Stimulated activated CD4-positive, alpha-beta T cell treated with anti-CD3 and anti-CD28 coated beads, TNF-alpha, amount 100 ng/mL, for 24 hours (primary cell): ENCODE measurements at regions not wholly inside any gene's neighbourhood (a gene's known extent, or its start where the extent isn't known, plus 50 kb on each side); places are given as distances from the start of the nearest gene placed in this dataset.
"Not testable (repeated sequence)": the region's sequence is repeated elsewhere in the genome, so short reads cannot be mapped to it uniquely, and the experiment has no call there.

Experiments used
- DNase-seq, 3 experiments: peaks; one replicate each; pipeline ENCODE4 v3.0.0-alpha.2; 2020; ENCODE audit warnings: low read depth in 3 of 3

DNA sequence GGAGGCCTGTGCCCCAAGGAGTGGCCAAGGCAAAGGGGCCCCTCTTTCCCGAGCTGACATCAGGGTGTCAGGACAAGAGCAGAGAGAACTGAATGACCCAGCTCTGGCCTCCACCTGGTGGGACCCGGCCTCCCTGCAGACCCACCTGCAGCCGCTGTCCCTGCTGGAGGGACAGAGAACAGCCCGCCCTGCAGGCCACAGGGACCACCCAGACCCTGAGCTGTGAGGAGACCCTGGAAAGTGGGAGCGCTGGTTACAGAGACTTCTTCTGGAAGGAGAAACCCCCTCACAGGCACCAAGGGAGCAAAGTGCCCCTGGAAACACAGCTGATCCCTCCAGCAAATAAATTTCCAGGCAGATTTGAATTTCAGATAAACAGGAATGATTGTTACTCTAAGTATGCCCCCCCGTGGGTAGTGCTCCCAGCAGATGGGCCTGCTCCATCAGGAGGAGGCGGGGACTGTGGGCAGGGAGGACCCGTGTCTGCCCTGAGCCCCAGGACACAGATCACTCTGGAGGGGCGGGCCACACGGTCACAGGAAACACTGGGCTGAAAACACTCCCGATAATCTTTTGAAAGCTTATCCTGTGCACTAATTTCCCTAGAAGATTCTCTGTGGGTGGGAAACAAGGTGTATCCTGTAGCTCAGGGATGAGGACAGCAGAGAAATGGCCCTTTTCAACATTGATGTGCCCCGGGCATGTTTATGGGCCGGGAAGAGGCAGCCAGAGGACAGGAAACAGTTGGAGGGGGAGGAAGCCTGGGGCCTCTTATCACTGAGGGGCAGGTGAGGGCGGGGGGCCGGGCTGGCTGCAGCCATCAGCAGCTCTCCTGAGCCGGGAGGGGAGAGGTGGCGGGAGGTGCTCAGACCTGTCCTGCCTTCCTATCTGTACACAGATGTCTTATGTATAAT is 276.0 kb downstream of the ADGRD1 start:
- no peak for DNase-seq

DNA sequence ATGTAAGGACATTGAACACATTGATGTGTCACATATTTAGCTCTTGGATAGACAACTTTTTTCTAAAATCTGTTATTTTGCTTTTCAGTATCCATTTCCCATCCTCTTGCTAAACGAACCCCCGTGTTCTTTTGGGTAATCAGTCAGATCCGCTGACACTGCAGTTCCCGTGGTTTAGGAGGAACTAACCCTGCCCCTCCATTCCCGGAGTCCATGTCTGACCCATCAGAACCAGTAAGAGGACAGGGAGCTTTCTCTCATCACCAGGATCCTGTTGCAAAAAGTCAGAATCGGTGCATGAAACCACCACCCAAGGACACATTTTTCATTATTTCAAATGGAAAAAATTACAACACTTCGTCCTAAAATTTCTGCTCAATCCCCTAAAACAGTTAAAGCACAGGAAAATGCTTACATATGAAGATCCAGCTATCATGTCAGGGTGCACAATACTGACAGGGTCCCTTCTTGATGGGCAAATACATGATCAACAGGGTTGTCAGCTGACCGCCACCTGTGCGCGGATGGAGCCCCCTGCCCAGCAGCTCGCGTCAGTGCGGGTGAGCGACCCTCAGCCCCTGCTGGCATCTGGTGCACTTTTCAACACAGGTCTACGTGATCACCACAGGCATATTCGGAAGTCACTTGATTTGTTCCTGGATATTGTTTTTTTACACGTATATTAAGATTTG is 276.8 kb downstream of the ADGRD1 start:
- no peak for DNase-seq

DNA sequence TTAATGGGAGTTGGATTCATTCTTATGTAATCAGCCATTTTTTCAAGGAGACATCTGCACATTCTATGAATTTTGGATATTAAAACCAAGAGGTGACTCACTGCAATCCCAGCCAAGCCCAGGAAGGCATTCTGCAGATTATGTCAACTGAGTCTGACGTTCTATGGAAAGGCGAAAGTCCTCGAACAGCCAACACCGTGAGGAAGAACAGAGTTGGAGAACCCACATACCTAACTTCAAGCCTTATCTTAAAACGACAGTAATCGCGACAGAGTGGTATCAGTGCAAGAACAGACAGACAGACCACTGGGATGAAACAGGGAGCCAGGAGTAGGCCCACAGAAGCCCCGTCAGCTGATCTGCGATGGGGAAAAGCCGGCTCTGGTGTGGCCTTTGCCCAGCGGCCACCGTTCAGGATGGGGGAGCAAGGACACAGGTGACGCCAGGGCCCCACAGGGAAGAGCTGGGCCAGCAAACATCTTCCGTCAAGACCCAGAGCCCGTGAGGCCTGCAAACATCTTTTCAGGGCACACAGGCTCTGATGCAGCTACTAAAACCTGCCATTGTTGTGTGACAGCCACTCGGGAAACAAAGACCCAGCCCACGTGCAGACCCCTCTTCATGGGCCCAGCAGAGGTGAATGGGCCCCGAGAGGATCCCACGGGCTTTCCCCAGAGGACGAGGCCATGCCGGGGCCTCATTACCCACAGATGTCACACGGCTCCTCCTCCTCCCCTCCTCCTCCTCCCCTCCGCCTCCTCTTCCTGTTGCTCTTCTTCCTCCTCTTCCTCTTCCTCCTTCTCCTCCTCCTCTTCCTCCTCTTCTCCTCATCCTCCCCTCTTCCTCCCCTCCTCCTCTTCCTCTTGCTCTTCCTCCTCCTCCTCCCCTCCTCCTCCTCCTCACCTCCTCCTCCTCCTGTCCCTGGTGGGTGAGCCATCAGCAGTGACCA is 277.6 kb downstream of the ADGRD1 start:
- DNase-seq: no peak

DNA sequence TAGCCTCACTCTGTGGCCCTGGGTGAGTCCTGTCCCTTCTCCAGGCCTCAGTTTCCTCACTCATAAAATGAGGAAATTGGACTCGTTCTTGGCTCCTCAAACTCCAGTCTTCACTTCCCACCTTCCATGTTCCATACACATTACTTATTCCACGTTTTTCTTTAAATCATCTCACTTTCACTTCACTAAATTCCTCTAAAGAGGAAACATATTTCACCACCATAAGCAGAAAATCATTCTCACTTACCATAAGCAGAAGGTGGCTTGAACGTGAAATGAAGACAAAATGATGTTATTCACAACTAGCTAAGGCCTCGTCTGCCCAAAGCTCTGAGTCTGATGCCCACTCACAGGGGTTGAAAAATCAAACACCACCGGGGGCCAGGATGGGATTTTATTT is 278.3 kb downstream of the ADGRD1 start:
- no peak for DNase-seq

DNA sequence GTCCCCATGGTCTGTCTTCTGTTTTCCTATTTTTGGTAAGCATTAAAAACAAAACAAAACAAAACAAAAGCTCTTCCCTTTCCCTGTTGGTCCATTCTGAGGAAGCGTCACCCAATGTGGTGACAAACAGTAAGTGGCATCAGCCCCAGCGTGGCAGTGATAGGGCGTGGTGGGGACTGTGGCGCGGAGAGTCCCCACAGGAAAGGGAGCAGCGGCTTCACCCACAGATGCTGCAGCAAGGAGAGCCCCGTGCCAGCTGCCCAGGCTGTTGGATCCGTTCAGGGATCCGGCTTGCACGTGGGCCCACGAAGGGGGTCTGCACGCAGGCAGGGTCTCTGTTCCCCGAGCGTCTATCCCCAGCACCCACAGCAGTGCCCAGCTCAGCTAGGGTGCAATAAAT is 279.2 kb downstream of the ADGRD1 start:
- DNase-seq: not testable (repeated sequence)

DNA sequence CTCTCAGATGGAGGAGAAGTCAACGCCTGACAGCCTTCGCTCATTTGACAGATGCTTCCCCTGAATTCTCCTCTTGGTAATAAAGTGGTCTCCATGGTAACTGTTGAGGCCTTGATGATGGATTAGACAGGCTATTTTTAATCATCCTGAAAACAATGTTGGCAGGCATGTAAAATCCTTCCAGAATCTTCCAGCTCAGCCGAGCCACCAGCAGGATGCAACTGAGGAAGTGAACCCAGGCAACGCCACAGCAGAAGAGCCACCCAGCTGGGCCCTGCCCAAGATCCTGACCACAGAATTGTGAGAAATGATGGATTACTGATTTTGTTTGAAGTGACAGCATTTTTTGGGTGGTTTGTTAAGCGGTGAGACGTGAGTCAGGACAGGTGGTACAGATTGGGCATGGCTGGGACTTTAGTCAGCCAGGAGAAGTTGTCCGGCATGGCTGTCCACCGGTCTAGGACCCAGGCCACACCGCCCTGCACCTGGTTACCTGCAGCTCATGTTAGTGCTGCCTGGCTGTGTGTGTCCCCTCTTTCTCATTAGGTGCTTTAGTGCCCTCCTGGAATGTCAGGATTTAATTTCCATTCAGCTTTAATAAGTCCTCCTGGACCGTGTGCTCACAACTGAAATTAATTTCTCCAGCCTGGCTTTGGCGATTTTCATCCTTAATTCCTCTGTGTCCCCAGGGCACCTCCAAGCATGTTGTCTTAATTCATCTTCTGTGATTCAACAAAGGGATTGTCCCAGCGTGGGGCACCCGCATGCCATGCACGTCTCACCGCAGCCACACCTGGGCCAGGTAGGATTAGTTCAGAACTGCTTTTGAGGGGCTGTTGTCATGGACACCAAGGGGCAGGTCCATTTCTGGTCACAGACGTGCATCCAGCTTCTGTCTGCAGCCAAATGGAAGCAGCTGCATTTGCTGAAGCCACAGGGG is 280.4 kb downstream of the ADGRD1 start:
- not testable (repeated sequence) for DNase-seq

DNA sequence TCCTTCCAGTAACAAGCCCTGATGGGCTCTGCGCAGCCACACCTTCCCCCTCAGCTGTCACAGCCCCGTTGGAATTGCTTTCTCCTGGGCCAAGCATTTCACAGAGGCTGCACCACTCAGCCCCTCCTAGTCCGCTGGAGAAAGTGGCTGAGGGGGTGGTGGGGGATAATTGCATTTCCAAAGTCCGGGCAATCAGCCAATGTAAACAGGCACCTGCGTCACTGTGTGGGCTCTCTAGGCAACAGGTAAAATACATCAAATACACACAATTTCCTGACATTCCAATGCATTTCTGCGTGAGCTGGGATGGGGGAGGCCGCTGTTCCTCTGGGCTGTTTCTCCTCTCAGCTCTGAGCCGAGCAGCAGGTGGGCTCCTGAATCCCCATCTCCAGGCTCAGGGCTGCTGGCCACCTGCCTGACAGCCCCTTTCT is 281.1 kb downstream of the ADGRD1 start:
- not testable (repeated sequence) for DNase-seq

DNA sequence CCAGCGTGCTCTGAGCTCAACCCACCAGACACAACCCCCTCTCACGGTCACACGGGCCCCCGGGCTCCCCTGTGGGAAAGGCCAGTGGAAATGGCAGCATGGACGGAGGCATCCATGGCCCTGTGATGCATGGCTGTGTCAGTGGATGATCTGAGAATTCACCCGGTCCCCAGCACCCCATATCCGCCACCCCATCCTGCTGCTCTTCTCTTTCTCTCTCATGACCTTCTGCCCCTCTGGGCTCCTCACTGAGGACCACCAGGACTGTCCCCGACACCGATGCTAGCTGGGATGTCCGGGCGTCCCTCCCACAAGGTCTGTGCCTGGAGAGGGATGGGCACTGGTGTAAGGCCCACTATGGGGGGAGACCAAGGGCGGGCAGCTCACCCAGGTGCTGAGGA is 282.2 kb downstream of the ADGRD1 start:
- no peak for DNase-seq

DNA sequence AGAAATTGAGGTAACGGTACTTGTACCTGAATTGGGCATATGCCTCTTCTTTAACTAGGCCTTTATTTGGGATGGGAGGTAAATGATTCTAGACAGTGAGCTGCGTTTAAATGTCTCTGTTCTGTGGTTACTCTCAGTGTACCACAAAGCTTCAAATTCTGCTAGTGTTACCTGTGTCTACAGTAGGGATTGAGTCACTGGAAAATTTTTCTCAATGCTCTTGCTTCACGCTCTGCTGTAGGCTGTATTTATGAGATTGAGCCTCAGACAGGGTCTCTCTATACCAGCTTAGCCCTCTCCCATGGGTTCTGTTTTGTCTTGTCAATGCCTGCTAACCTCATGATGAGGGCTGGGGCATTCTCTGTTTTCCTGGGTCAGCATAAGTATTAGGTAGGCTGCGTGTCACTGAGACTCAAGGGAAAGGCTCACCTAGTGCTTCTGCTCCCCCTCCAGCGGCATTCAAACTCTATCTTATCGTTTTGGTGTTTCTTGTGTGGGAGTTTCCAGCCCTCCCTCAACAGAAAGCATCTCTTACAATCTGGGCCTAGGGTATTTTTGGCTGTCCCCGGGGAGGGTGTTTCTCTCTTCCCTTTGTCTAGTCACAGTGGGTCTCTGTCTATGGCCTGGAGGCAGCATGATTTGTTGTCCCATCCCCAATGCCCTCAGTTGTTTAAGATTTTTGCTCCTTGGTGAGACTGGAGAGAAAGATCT is 285.8 kb downstream of the ADGRD1 start:
- DNase-seq: no peak

DNA sequence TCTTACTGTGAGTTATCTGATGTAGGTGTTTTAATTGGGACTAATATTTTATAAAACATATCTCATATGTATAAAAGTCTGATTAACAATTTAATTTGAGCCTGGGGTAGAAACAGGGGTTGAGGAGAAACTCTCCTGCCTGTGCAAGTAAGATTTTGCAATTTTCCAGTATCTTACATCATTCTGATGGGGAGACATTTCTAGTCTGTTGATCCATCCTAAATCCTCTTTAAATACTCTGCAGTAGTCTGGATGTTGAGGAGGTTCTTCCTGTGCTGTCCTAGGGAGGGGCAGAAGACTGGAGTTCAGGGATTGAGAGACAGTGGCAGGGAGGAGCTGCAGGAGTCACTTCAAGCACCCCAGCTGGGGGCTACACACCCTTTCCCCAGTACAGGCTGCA is 287.8 kb downstream of the ADGRD1 start:
- DNase-seq: no peak

DNA sequence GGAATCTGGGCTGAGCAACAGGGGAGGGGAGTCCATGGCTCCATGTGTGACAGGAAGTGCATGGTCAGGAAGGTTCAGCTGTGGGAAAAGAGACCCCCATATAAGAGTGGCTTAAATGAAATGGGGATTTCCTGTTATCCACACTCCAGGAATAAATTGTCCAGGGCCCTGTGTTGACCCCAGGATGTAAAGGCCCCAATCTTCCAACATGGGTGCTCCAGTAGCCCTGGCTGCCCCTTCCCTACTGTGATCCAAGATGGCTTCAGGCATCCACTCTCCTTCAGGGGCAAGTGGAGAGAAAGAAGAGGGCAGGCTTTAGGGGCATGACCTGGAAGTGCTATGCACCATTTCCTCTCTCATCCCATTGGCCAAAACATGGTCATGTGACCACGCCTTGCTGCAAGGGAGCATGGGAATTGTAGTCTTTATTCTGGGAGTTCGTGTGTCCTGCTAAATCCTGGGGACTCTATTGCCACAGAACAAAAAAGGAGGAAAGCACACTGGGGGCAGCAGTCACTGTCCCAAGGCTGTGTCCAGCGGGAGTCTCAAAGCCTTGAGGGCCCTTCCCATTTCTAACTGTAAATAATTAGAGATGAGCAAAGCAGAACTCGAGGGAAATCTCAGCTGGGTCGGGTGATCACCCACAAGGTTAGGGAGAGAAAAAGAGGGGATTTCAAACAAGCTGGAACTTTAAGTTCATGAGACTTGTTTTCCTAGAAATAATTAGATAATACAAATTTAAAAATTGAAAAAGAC is 289.2 kb downstream of the ADGRD1 start:
- no peak for DNase-seq

DNA sequence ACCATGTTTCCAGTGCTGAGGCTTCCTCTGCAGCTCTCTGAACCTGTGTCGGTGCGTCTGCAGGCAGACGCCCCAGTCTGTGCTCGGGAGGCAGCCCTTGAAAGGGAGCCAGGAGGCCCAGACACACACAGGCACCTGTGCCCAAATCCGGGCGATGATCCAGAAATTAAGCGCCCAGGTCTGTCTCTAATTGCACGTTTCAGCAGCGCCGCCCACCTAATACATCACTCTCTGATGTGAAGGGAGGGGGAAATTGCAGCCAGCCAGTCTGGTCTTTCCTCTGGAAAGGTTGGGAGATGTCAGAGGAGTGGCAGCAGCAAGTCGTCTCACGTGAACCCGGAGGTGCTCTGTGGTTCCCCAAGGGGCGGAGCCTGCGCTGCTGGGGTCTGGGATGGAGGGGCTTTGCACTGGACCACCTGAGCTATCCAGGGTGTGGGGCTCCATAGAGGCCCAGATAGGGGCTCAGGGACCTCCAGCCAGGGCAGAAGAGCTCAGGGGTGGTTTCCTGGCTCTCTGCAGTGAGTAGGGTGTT is 290.5 kb downstream of the ADGRD1 start:
- DNase-seq: not testable (repeated sequence)

DNA sequence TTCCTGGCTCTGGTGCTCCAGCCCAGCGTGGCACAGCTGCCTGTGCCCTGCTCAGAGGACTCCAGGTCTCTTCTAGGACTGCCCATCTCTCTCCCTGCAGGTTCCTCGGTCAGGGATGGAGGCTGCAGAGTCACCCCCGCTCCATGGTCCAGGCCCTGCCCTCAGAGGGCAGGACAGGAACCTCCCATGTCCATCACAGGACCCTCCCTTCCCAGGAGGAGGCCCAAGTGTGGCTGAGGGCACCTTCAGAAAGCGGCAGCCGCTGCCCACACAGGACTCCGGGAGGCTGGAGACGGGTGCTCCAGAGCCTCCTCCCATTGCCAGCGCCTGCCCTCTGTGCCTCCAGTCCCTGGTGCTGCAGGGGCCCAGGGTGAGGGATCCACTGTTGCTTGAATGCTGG is 291.5 kb downstream of the ADGRD1 start:
- DNase-seq: not testable (repeated sequence)

DNA sequence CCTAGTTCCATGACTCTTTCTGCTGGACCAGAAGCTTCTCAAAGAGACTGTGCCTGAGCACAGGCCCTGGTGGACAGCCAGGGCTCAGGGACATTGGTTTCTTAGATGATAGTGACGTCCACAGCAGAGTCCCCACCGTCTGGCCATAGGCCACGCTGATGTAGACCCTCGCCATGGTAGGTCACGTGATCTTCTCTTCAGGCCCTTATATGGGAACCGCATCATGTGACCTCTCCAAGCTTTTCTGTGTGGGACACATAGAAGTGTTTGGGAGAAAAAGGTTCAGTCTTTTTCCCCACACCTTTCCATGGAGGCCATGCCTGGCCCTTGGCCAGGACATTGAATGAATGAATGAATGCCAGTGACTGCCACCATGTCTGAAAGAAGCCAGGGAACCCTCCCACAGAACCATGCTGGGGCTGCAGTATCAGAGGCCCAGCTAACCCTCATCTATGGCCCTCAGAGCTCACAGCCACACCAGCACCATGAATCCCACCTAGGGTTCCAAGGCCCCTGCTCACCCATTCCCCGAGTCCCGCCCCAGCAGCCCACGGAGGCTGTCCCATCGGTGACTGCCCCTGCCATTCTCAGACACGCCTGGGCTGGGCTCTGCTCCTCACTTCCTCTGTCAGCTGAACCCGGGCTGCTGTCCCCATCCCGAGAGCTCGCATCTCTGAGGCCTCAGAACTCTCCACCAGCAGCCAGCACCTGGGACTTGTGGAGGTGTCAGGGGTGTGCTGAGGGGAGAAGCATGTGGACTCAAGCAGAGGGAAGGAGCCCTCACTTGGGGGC is 292.1 kb downstream of the ADGRD1 start:
- no peak for DNase-seq

DNA sequence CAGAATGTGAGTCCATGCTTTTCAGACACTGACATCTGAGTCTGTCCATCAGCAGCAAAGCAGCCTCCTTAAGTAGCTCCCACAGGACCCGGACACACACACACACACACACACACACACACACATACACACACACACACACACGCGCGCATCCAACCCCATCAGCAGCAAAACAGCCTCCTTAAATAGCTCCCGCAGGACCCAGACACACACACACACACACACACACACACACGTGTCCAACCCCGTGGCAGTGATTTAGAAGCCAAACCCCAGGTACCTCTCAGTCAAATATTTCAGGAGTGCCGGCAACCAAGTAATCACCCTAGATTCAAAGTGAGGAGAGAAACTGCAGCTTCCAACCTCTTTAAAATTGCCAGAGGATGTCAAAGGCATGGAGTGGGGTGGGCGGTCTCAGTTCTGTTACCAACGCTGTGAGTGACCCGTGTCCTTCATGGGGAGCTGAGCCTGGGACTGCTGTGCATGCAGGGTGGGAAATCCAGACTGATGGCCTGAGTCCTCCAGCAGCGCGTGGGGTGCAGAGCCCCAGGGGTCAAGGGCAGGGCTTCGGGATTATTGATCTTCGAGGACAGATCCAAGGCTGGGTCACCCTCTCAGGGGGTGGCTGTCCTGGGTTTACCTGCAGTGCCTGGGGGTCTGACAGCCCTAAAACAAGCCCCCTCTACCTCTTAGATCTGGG is 293.5 kb downstream of the ADGRD1 start:
- DNase-seq: not testable (repeated sequence)

DNA sequence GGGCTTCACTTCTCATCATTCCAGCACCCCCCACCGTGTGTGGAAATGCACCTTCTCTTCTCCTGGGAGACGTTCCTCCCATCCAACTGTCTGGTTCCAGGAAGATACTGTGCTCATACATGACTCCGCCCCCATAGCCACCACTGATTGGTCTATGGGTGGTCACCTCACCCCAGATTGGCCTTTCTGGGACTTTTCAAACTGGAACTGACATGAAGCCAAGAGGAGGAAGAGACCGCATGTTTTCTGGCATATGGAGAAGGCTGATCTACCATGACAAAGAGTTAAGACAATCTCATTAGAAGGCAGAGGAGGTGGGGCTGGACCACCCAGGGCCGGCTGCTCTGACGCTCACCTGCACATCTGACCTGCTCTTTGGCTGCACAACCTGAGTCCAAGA is 294.2 kb downstream of the ADGRD1 start:
- not testable (repeated sequence) for DNase-seq

DNA sequence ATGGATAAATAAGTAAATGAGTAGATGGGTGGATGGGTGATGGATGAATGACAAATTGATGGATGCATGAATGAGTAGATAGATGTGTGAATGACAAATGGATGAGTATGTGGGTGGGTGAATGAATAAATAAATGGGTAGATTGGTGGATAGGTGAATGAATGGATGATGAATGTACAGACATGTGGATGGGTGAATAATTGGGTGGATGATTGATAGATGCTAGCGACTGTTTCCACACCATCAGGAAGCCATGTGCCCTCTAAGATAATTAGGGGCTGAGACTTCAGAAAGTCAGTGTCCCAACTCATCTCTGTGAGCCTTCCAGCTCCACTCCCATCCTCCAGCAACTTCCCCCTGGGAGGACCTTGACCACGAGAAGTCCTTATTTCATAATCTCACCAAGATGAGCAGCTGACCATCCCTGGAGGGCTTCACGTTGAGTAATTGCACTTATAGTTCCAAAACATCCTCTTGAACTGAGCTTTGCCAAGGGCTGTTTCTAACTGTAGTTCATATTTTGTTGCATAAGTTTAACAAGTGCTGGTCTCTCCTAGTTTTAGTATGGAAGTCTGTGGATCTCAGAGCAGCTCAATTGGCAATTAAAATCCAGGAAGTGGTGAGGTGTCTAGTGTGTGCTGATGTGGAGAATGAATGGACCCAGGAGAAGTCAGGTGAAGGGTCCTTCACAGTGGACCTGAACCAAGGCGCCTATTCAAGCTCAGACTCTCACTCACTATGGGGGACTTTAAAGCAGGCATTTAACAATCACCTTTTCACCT is 295.7 kb downstream of the ADGRD1 start:
- DNase-seq: no peak
